ENCODE measurements at regions not wholly inside any gene's neighbourhood (a gene's known extent, or its start where the extent isn't known, plus 50 kb on each side); places are given as distances from the start of the nearest gene placed in this dataset.

GRCh38 chr2:107393516-107393915, 433.2 kb upstream of the RGPD4 start:
- TF ChIP-seq CTCF (IDR thresholded peaks at IDR 0.05) (no peak), POLR2A (IDR thresholded peaks at IDR 0.05) (no peak)
